ENCODE measurements at regions not wholly inside any gene's neighbourhood (a gene's known extent, or its start where the extent isn't known, plus 50 kb on each side); places are given as distances from the start of the nearest gene placed in this dataset.

DNA sequence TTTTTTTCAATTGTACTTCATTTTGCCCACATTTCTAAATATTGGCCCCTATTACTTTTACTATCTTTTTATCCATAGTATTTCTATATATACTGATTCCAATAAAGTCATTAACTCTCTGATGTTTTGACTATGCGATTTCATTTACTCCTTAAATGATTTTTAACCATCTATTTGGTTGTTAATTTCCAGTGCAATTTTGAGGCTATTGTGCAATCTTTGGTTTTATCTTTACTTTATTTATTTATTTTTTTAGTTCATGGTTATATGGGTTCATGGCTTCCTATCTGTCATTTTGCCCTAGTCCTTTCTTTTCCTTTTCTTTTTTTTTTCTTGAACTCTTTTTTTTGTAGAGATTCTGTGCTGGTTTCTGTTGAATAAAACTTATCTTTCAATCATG, 1408.0 kb upstream of the GBE1 start:
- H3K27me3 Mint-ChIP-seq (ENCODE audit: low read depth in 3 of 3) = no peaks in the 10 kb centered on the region
- no peaks in the 10 kb centered on the region for H3K4me1 Mint-ChIP-seq

DNA sequence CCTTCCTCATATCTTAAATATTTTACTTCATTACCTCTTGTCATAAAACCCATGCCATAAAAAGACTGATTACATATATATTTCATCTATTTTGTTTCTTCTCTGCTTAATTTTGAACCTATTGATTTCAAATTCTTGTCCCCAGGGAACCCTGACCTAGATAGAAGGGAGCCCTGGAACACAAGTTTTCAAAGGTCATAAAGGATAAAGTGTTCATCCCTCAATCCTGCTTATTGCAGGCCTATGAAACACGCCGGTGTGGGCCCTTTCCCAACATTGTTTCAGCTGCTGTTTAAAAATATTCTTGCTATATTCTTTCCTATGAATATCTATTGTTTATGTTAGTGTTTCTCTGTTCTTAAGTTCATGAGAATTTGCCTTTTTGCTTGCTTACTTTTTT, 1389.5 kb upstream of the GBE1 start:
- Histone ChIP-seq H3K79me2 (ENCODE audit: insufficient read depth, low read length) (no peaks in the 10 kb centered on the region), H3K9ac (ENCODE audit: insufficient read depth, low read length, poor library complexity, severe bottlenecking) (no peak overlapping the region), H3K4me3 (replicated peaks in 1 of 3; ENCODE audit: low read depth in 2 of 3, low read length in 3 of 3) (no peak overlapping the region), H3K9me3 (replicated peaks in 1 of 2; ENCODE audit: control insufficient read depth in 1 of 2, insufficient read depth in 1 of 2, low read length in 2 of 2) (no peaks in the 10 kb centered on the region), H3K36me3 (replicated peaks in 1 of 2; ENCODE audit: control insufficient read depth in 1 of 2, insufficient read depth in 2 of 2, low read length in 2 of 2) (no peaks in the 10 kb centered on the region), H3K4me1 (ENCODE audit: control insufficient read depth in 1 of 2, insufficient read depth in 2 of 2, low read length in 2 of 2) (no peaks in the 10 kb centered on the region), H4K20me1 (ENCODE audit: insufficient read depth, low read length) (no peaks in the 10 kb centered on the region), H2AFZ (ENCODE audit: insufficient read depth, low read depth, low read length, poor library complexity, severe bottlenecking) (no peak overlapping the region), H3K4me2 (replicated peaks; ENCODE audit: extremely low read depth, low read length, poor library complexity, severe bottlenecking) (no peak overlapping the region), H3K27me3 (ENCODE audit: control insufficient read depth in 2 of 2, insufficient read depth in 2 of 2, low read length in 2 of 2) (no peaks in the 10 kb centered on the region), H3K27ac (ENCODE audit: low read depth in 1 of 2, low read length in 2 of 2) (no peak overlapping the region)
- H3K36me3 Mint-ChIP-seq = no peaks in the 10 kb centered on the region
- no peak for DNase-seq
- TF ChIP-seq, protein P1, sequence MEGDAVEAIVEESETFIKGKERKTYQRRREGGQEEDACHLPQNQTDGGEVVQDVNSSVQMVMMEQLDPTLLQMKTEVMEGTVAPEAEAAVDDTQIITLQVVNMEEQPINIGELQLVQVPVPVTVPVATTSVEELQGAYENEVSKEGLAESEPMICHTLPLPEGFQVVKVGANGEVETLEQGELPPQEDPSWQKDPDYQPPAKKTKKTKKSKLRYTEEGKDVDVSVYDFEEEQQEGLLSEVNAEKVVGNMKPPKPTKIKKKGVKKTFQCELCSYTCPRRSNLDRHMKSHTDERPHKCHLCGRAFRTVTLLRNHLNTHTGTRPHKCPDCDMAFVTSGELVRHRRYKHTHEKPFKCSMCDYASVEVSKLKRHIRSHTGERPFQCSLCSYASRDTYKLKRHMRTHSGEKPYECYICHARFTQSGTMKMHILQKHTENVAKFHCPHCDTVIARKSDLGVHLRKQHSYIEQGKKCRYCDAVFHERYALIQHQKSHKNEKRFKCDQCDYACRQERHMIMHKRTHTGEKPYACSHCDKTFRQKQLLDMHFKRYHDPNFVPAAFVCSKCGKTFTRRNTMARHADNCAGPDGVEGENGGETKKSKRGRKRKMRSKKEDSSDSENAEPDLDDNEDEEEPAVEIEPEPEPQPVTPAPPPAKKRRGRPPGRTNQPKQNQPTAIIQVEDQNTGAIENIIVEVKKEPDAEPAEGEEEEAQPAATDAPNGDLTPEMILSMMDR (IDR thresholded peaks at IDR 0.05) = no peak
- no peaks in the 10 kb centered on the region for H3K4me1 Mint-ChIP-seq
- intact Hi-C loops (cut with micrococcal nuclease) = no loop called here
- peaks cover 0 to 8% (median 0%) of the 10 kb centered on the region in 7 donors for H3K9me3 Mint-ChIP-seq
- H3K27me3 Mint-ChIP-seq (ENCODE audit: low read depth in 3 of 3) = no peaks in the 10 kb centered on the region
- WGBS (ENCODE audit: insufficient coverage) = no CpG with 5 or more reads among the region's 2 CpGs
- no peak overlapping the region for H3K27ac Mint-ChIP-seq
- no peak overlapping the region for H3K4me3 Mint-ChIP-seq

More for the DNA sequence above, 1408.0 kb upstream of the GBE1 start:
- WGBS (ENCODE audit: insufficient coverage) = no CpG with 5 or more reads among the region's 1 CpG
- Histone ChIP-seq H2AFZ (ENCODE audit: insufficient read depth, low read depth, low read length, poor library complexity, severe bottlenecking) (no peak overlapping the region), H4K20me1 (ENCODE audit: insufficient read depth, low read length) (no peaks in the 10 kb centered on the region), H3K9me3 (replicated peaks in 1 of 2; ENCODE audit: control insufficient read depth in 1 of 2, insufficient read depth in 1 of 2, low read length in 2 of 2) (no peaks in the 10 kb centered on the region), H3K27ac (ENCODE audit: low read depth in 1 of 2, low read length in 2 of 2) (no peak overlapping the region), H3K36me3 (replicated peaks in 1 of 2; ENCODE audit: control insufficient read depth in 1 of 2, insufficient read depth in 2 of 2, low read length in 2 of 2) (no peaks in the 10 kb centered on the region), H3K4me2 (replicated peaks; ENCODE audit: extremely low read depth, low read length, poor library complexity, severe bottlenecking) (no peak overlapping the region), H3K79me2 (ENCODE audit: insufficient read depth, low read length) (no peaks in the 10 kb centered on the region), H3K4me1 (ENCODE audit: control insufficient read depth in 1 of 2, insufficient read depth in 2 of 2, low read length in 2 of 2) (no peaks in the 10 kb centered on the region), H3K27me3 (ENCODE audit: control insufficient read depth in 2 of 2, insufficient read depth in 2 of 2, low read length in 2 of 2) (no peaks in the 10 kb centered on the region), H3K9ac (ENCODE audit: insufficient read depth, low read length, poor library complexity, severe bottlenecking) (no peak overlapping the region), H3K4me3 (replicated peaks in 1 of 3; ENCODE audit: low read depth in 2 of 3, low read length in 3 of 3) (no peak overlapping the region)
- Mint-ChIP-seq H3K4me3 (no peak overlapping the region), H3K27ac (no peak overlapping the region), H3K9me3 (peaks cover 0 to 3% (median 0%) of the 10 kb centered on the region in 7 donors), H3K36me3 (no peaks in the 10 kb centered on the region)
- no peak for DNase-seq
- intact Hi-C loops (cut with micrococcal nuclease) = no loop called here
- TF ChIP-seq, protein P1 (IDR thresholded peaks at IDR 0.05) = no peak

Data from CD14-positive monocyte (primary cell).